Left lung (tissue), 4 donors: ENCODE measurements at regions not wholly inside any gene's neighbourhood (a gene's known extent, or its start where the extent isn't known, plus 50 kb on each side); places are given as distances from the start of the nearest gene placed in this dataset.

ENCODE experiments used
- ATAC-seq: fragments of 200-7000 bp; cut with Tn5 transposase; one replicate; pipeline ENCODE4 v1.9.1; 2020; ENCODE audit warnings: moderate library complexity
- DNase-seq, 4 donors: peaks; one replicate each; pipeline ENCODE4 v3.0.0-alpha.2; 2013 to 2020
- H3K27ac ChIP-seq, 2 donors: fragments of 200-600 bp; sonication (generic) in 1 of 2; one replicate each; pipeline versions ENCODE4 v1.5.0 to v1.8.0; 2020 to 2021
- H3K27me3 ChIP-seq, 2 donors: fragments of 200-600 bp; sonication (generic) in 1 of 2; one replicate each; pipeline versions ENCODE4 v1.5.0 to v1.8.0; 2020 to 2021
- H3K36me3 ChIP-seq, 2 donors: fragments of 200-600 bp; sonication (generic) in 1 of 2; one replicate each; pipeline versions ENCODE4 v1.5.0 to v1.8.0; 2020 to 2021
- H3K4me1 ChIP-seq, 2 donors: fragments of 200-600 bp; one replicate each; pipeline ENCODE4 v1.8.0; 2021
- H3K4me3 ChIP-seq, 2 donors: fragments of 200-600 bp; sonication (generic) in 1 of 2; one replicate each; pipeline versions ENCODE4 v1.5.0 to v1.8.0; 2020 to 2021; ENCODE audit warnings: mild to moderate bottlenecking in 1 of 2
- H3K9me3 ChIP-seq, 2 donors: fragments of 200-600 bp; sonication (generic) in 1 of 2; one replicate each; pipeline versions ENCODE4 v1.5.0 to v1.8.0; 2020 to 2021
- intact Hi-C, 2 donors: fragments of 100-400 bp; cut with DNase I; formaldehyde crosslinking; loops; one replicate each; pipeline versions ENCODE4 v1.11.2 to v1.14.2; 2022
- TF ChIP-seq, protein P1 (sequence below), 2 donors: fragments of 200-600 bp; sonication (generic) in 1 of 2; IDR thresholded peaks; one replicate each; pipeline versions ENCODE4 v1.5.0 to v1.8.0; 2021; ENCODE audit warnings: antibody characterized with exemption in 2 of 2
- donor health status: DM: no; HTN: yes; CAD: no.
- donor health status: DM: no; HTN: no; CAD: no.

DNA sequence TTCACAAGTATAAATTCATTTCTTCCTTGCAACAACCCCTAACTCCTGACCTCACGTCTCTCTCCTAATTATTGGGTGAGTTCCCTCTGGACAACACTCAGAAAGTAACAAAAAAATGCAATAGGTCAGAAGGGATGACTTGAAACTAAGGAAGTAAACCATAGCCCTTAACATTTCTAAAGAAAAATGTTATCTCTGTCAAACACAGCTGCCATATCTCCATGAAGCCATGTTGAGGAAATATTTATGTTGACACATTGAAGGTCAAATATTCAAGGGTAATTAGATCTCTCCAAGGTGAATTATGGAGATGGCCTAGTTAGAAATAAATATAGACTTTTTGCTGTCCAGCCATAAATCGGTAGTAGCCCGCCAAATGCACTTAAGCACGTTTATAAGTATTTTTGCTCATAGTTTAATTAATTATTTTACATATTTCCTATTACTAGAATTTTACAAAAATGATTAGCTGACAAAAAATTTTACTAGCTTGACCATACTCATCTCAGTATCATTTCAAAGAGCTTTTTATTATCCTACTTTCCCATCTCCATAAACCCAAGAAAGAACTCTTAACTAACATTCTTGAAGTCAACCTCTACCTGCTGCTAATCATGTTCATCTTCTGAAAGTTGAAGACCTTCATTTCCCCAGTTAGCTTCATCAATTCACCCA lies 160.1 kb upstream of the PKN2 start:
- Histone ChIP-seq H3K27ac (no peak overlapping the region), H3K4me3 (no peak overlapping the region), H3K36me3 (no peaks in the 10 kb centered on the region), H3K4me1 (no peaks in the 10 kb centered on the region), H3K9me3 (no peaks in the 10 kb centered on the region), H3K27me3 (no peaks in the 10 kb centered on the region)
- intact Hi-C loops = no loop called here
- TF ChIP-seq, protein P1, sequence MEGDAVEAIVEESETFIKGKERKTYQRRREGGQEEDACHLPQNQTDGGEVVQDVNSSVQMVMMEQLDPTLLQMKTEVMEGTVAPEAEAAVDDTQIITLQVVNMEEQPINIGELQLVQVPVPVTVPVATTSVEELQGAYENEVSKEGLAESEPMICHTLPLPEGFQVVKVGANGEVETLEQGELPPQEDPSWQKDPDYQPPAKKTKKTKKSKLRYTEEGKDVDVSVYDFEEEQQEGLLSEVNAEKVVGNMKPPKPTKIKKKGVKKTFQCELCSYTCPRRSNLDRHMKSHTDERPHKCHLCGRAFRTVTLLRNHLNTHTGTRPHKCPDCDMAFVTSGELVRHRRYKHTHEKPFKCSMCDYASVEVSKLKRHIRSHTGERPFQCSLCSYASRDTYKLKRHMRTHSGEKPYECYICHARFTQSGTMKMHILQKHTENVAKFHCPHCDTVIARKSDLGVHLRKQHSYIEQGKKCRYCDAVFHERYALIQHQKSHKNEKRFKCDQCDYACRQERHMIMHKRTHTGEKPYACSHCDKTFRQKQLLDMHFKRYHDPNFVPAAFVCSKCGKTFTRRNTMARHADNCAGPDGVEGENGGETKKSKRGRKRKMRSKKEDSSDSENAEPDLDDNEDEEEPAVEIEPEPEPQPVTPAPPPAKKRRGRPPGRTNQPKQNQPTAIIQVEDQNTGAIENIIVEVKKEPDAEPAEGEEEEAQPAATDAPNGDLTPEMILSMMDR (IDR thresholded peaks at IDR 0.05) = no peak
- peak in 1 of 4 donors; percentile 53 for DNase-seq
- no peak for ATAC-seq

- TF ChIP-seq, protein P1 (IDR thresholded peaks at IDR 0.05) = no peak
- H3K9me3 ChIP-seq = no peaks in the 10 kb centered on the region
- ATAC-seq (no peak), DNase-seq (peak in 2 of 4 donors; percentile 83 to 86)
- no peaks in the 10 kb centered on the region for H3K4me1 ChIP-seq
- no peak overlapping the region for H3K27ac ChIP-seq
- no peaks in the 10 kb centered on the region for H3K36me3 ChIP-seq
- intact Hi-C loops = no loop called here
- H3K27me3 ChIP-seq = no peaks in the 10 kb centered on the region
- H3K4me3 ChIP-seq = no peak overlapping the region
Observed at GRCh38 chr1:88526456-88526855, 157.6 kb upstream of the PKN2 start.

- TF ChIP-seq, protein P1 (IDR thresholded peaks at IDR 0.05) = no peak
- no peak for DNase-seq
- Histone ChIP-seq H3K9me3 (no peaks in the 10 kb centered on the region), H3K27ac (no peak overlapping the region), H3K4me1 (no peaks in the 10 kb centered on the region), H3K36me3 (no peaks in the 10 kb centered on the region), H3K27me3 (no peaks in the 10 kb centered on the region), H3K4me3 (no peak overlapping the region)
- no peak for ATAC-seq
- intact Hi-C loops = no loop called here
Observed at GRCh38 chr1:88528792-88529191, 155.3 kb upstream of the PKN2 start.

- intact Hi-C loops = no loop called here
- H3K4me3 ChIP-seq = no peak overlapping the region
- H3K9me3 ChIP-seq = no peaks in the 10 kb centered on the region
- no peak overlapping the region for H3K27ac ChIP-seq
- no peaks in the 10 kb centered on the region for H3K27me3 ChIP-seq
- H3K36me3 ChIP-seq = no peaks in the 10 kb centered on the region
- TF ChIP-seq, protein P1 (IDR thresholded peaks at IDR 0.05) = no peak
- ATAC-seq (no peak), DNase-seq (no peak)
- no peaks in the 10 kb centered on the region for H3K4me1 ChIP-seq
Observed at GRCh38 chr1:88529581-88529980, 154.5 kb upstream of the PKN2 start.

- Histone ChIP-seq H3K36me3 (no peaks in the 10 kb centered on the region), H3K9me3 (no peaks in the 10 kb centered on the region), H3K27ac (no peak overlapping the region), H3K27me3 (no peaks in the 10 kb centered on the region), H3K4me3 (no peak overlapping the region), H3K4me1 (no peaks in the 10 kb centered on the region)
- intact Hi-C loops = no loop called here
- DNase-seq (no peak), ATAC-seq (no peak)
- TF ChIP-seq, protein P1 (IDR thresholded peaks at IDR 0.05) = no peak
Observed at GRCh38 chr1:88530246-88530645, 153.8 kb upstream of the PKN2 start.
